Hepatocyte (in vitro differentiated cells): ENCODE measurements at regions not wholly inside any gene's neighbourhood (a gene's known extent, or its start where the extent isn't known, plus 50 kb on each side); places are given as distances from the start of the nearest gene placed in this dataset.
"Not testable (repeated sequence)": the region's sequence is repeated elsewhere in the genome, so short reads cannot be mapped to it uniquely, and the experiment has no call there.

Experiments
- DNase-seq: peaks from one replicate; pipeline ENCODE4 v3.0.0-alpha.2; 2016; ENCODE audit warnings: low spot score
- H2AFZ ChIP-seq: fragments of 200-600 bp; sonication (generic); 2 replicates; pipeline ENCODE4 v1.6.0; 2016; ENCODE audit warnings: antibody characterized with exemption, mild to moderate bottlenecking
- H3K27ac ChIP-seq: fragments of 200-600 bp; sonication (generic); 2 replicates; pipeline ENCODE4 v1.5.1; 2016; ENCODE audit warnings: mild to moderate bottlenecking
- H3K27me3 ChIP-seq: fragments of 200-600 bp; sonication (generic); 2 replicates; pipeline ENCODE4 v1.6.1; 2016
- H3K36me3 ChIP-seq: fragments of 200-600 bp; sonication (generic); replicated peaks from 2 replicates; pipeline ENCODE4 v1.5.1; 2016; ENCODE audit warnings: low read depth; ENCODE audit not compliant: insufficient read depth
- H3K4me1 ChIP-seq: fragments of 200-600 bp; sonication (generic); 2 replicates; pipeline ENCODE4 v1.5.1; 2016; ENCODE audit warnings: mild to moderate bottlenecking, moderate library complexity; ENCODE audit not compliant: insufficient read depth
- H3K4me2 ChIP-seq: fragments of 200-600 bp; sonication (generic); 2 replicates; pipeline ENCODE4 v1.6.0; 2016
- H3K4me3 ChIP-seq: fragments of 200-600 bp; sonication (generic); 2 replicates; pipeline ENCODE4 v1.5.1; 2016; ENCODE audit warnings: mild to moderate bottlenecking
- H3K79me2 ChIP-seq: fragments of 200-600 bp; sonication (generic); 2 replicates; pipeline ENCODE4 v1.6.0; 2017; ENCODE audit warnings: mild to moderate bottlenecking
- H3K9me2 ChIP-seq: fragments of 200-600 bp; sonication (generic); replicated peaks from 2 replicates; pipeline ENCODE4 v1.6.0; 2017; ENCODE audit warnings: mild to moderate bottlenecking; ENCODE audit not compliant: insufficient read depth
- H3K9me3 ChIP-seq: fragments of 200-600 bp; sonication (generic); 2 replicates; pipeline ENCODE4 v1.5.1; 2016; ENCODE audit warnings: low read depth, mild to moderate bottlenecking
- H4K20me1 ChIP-seq: fragments of 200-600 bp; sonication (generic); 2 replicates; pipeline ENCODE4 v1.6.0; 2016; ENCODE audit warnings: mild to moderate bottlenecking; ENCODE audit not compliant: insufficient read depth, poor library complexity, severe bottlenecking
- CTCF ChIP-seq: fragments of 200-600 bp; sonication (generic); IDR thresholded peaks from 2 replicates; pipeline ENCODE4 v1.5.1; 2016; ENCODE audit warnings: antibody characterized with exemption, mild to moderate bottlenecking; ENCODE audit not compliant: poor library complexity
- EZH2 ChIP-seq: fragments of 200-600 bp; sonication (generic); IDR thresholded peaks from 2 replicates; pipeline ENCODE4 v1.6.1; 2016; ENCODE audit warnings: antibody characterized with exemption, mild to moderate bottlenecking, borderline replicate concordance
- EZH2phosphoT487 ChIP-seq: fragments of 200-600 bp; sonication (generic); IDR thresholded peaks from one replicate; pipeline ENCODE4 v1.6.1; 2018; ENCODE audit warnings: antibody characterized with exemption, mild to moderate bottlenecking, low read depth, moderate library complexity; ENCODE audit not compliant: unreplicated experiment, severe bottlenecking
- WGBS: methylation state at CpG from one replicate; pipeline ENCODE4 v1.1.6; 2016; ENCODE audit warnings: low lambda C conversion rate; ENCODE audit errors: missing lambda C conversion rate; 5-methylcytosine and 5-hydroxymethylcytosine counted together

- TF ChIP-seq EZH2phosphoT487 (no peak), CTCF (peak; percentile 49), EZH2 (no peak)
- Histone ChIP-seq H3K9me2 (no peaks in the 10 kb centered on the region), H3K9me3 (no peaks in the 10 kb centered on the region), H3K27me3 (no peaks in the 10 kb centered on the region), H3K4me1 (no peaks in the 10 kb centered on the region), H3K4me3 (no peak overlapping the region), H3K79me2 (no peaks in the 10 kb centered on the region), H3K36me3 (no peaks in the 10 kb centered on the region), H3K4me2 (peak overlapping the region; percentile 26), H2AFZ (no peak overlapping the region), H3K27ac (peak overlapping the region; percentile 11), H4K20me1 (no peaks in the 10 kb centered on the region)
- DNase-seq, result peak; percentile 67
- 30% methylated on average over 5 of the region's 5 CpGs for WGBS
Measured at GRCh38 chr9:31542384-31543055, 841.9 kb upstream of the ACO1 start.

GRCh38 chr9:31554941-31555340 lies 829.5 kb upstream of the ACO1 start:
- Histone ChIP-seq H3K27me3 (no peaks in the 10 kb centered on the region), H3K4me2 (no peak overlapping the region), H3K79me2 (no peaks in the 10 kb centered on the region), H2AFZ (no peak overlapping the region), H3K36me3 (no peaks in the 10 kb centered on the region), H3K9me3 (no peaks in the 10 kb centered on the region), H4K20me1 (no peaks in the 10 kb centered on the region), H3K4me1 (peaks cover 6% of the 10 kb centered on the region), H3K9me2 (no peaks in the 10 kb centered on the region), H3K27ac (no peak overlapping the region), H3K4me3 (no peak overlapping the region)
- WGBS, result 63% methylated on average over 2 of the region's 2 CpGs
- TF ChIP-seq EZH2 (no peak), CTCF (no peak), EZH2phosphoT487 (no peak)
- DNase-seq, result no peak

DNA sequence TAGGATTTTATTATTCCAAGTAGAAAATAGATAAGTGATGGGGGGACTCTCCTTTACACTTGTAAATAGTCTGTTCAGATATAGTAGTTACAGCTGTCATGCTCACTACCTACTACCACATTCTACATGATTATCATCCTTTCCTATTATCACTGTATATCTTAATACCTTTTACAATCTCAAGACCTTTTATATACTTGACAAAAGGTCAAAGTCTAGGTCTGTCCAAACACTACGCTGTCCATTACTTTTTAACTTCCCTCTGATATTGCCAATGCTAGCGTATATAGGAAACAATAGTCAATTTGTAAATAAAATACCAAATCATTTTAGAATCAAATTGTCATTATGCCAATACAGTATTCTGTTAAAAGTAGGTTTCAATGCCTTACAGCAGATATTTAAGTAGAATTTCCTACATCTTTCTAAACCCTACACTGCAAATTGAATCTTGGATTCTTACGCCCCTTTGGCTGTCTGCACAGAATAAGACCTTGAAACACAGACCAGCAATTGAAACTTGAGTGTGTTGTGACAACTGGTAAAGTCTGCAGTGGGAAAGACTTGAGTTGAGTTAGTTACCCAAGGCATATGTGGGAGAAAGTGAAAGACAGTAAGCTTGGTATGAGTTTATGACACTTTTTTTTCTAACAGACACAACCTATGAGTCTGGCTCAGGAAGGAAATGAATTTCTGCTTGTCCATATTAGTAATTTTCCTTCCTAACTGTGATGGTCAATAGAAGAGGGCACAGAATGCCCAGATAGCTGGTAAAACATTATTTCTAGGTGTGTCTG lies 827.6 kb upstream of the ACO1 start:
- H3K9me3 ChIP-seq, result no peaks in the 10 kb centered on the region
- peak overlapping the region; percentile 54 for H3K4me2 ChIP-seq
- H4K20me1 ChIP-seq, result no peaks in the 10 kb centered on the region
- DNase-seq, result no peak
- H3K4me1 ChIP-seq, result peaks cover 6% of the 10 kb centered on the region
- H3K79me2 ChIP-seq, result no peaks in the 10 kb centered on the region
- no peaks in the 10 kb centered on the region for H3K9me2 ChIP-seq
- H3K27ac ChIP-seq, result no peak overlapping the region
- no peaks in the 10 kb centered on the region for H3K36me3 ChIP-seq
- no peak for TF ChIP-seq EZH2phosphoT487
- TF ChIP-seq CTCF, result no peak
- no peak for TF ChIP-seq EZH2
- 77% methylated on average over 3 of the region's 3 CpGs for WGBS
- no peaks in the 10 kb centered on the region for H3K27me3 ChIP-seq
- no peak overlapping the region for H3K4me3 ChIP-seq
- no peak overlapping the region for H2AFZ ChIP-seq

DNA sequence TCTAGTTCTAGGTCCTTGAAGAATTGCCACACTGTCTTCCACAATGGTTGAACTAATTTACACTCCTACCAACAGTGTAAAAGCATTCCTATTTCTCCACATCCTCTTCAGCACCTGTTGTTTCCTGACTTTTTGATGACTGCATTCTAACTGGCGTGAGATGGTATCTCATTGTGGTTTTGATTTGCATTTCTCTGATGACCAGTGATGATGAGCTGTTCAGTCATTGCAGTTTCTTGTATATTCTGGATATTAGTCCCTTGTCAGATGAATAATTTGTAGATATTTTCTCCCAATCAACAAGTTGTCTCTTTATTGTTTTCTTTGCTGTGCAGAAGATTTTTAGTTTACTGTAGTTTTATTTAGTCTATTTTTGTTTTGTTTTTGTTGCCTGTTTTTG lies 812.3 kb upstream of the ACO1 start:
- H2AFZ ChIP-seq, H3K36me3 ChIP-seq, H3K9me2 ChIP-seq, H3K27me3 ChIP-seq, H3K4me1 ChIP-seq, H3K79me2 ChIP-seq, H3K27ac ChIP-seq, H3K9me3 ChIP-seq, H3K4me3 ChIP-seq, H3K4me2 ChIP-seq, DNase-seq, H4K20me1 ChIP-seq: not testable (repeated sequence)
- WGBS, result 96% methylated on average over 1 of the region's 1 CpG
